GM18858 (cell line): ENCODE measurements at regions not wholly inside any gene's neighbourhood (a gene's known extent, or its start where the extent isn't known, plus 50 kb on each side); places are given as distances from the start of the nearest gene placed in this dataset.
A peak's percentile ranks its signal among the peaks of the same experiment; 100 is the strongest.
"Not testable (repeated sequence)": the region's sequence is repeated elsewhere in the genome, so short reads cannot be mapped to it uniquely, and the experiment has no call there.

ENCODE experiments used
- ATAC-seq: cut with Tn5 transposase; IDR thresholded peaks from one replicate; pipeline ENCODE4 v1.9.1; 2021; ENCODE audit not compliant: unreplicated experiment

DNA sequence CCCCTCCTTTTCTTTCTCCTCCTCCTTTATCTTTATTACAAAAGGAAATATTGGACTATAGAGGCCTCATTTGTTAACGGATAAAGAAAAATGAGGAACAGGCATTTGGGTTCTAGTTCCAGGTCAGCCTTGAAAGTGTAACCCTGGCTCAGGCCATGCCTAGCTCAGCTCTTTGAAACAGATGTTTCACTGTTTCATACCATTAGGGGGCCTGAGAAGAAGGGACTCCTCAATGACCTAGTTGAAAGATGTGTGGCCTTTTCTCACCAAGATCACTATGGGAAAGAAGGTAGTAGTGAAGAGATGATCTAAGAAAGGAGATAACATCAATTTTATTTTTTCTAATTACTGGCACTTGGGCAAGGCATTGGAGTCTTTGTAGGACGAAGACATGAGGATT, 952.7 kb downstream of the SLC4A3 start:
- ATAC-seq: no peak

GRCh38 chr2:220583725-220584124, 956.3 kb downstream of the SLC4A3 start:
- no peak for ATAC-seq

- ATAC-seq: no peak
Observed at GRCh38 chr2:220585241-220585640, 957.8 kb downstream of the SLC4A3 start.

- ATAC-seq: no peak
Observed at GRCh38 chr2:220586980-220587530, 959.6 kb downstream of the SLC4A3 start.

- ATAC-seq: no peak
Observed at GRCh38 chr2:220588148-220588547, 960.7 kb downstream of the SLC4A3 start.

DNA sequence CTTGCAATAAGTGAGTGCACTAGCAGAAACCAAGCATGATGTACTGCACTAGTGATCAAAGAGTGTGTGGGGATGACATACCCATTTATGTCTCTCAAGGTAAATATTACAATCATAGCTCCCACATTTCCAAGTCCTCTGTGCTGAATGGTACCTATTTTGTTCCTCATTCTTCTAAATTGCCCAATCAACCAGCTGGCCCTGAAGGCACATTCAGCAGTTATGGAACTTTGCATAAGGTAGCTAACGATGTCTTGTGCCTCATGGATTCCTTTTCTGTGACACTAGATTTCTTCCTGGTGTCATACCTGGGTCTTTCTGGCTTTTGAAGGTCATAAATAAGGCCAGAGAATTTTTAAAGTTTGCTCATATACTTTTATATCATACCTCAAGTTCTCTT, 963.0 kb downstream of the SLC4A3 start:
- no peak for ATAC-seq

GRCh38 chr2:220593526-220593925, 966.1 kb downstream of the SLC4A3 start:
- no peak for ATAC-seq

- ATAC-seq: no peak
Observed at GRCh38 chr2:220601674-220602073, 970.4 kb downstream of the EPHA4 start.

- not testable (repeated sequence) for ATAC-seq
Observed at GRCh38 chr2:220613004-220613403, 959.1 kb downstream of the EPHA4 start.

- no peak for ATAC-seq
Observed at GRCh38 chr2:220614064-220614463, 958.0 kb downstream of the EPHA4 start.

GRCh38 chr2:220619525-220620220, 952.4 kb downstream of the EPHA4 start:
- no peak for ATAC-seq

DNA sequence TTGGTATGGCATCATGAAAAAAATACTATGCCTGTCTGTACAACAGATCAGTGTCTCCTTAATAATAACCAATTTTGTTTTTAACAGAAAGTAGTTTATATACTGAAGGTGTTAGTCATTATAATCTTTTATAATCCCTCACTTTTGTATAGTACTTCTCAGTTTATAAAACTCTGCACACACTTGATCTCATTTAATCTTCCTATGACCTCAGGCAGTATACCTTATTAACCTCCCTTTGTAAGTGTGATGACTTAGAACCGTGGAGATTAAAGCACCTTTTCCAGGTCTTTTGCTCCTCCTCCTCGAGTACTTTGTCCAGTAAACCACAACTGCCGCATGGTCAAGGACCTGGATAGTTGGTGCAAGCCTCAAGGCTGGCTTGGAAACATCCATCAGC, 945.5 kb downstream of the EPHA4 start:
- no peak for ATAC-seq

DNA sequence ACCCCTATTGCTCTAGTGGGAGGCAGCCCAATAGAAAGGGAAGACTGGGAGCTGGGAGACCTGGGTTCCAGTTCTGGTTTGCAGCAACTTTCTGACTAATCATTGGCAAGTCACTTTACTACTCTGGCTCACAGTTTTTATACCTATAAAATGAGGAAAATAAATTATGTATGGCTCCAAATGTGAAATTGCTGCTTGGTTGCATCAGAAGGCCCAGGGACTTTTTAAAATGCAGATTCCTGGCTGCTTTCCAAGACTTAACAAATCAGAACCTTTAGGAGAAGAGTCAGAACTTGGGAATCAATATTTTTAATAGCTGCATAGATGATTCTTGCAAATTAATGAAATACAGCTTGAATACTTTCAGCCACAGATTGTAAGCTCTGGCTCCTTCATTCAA, 943.9 kb downstream of the EPHA4 start:
- ATAC-seq: no peak

GRCh38 chr2:220641137-220641536, 931.0 kb downstream of the EPHA4 start:
- no peak for ATAC-seq

GRCh38 chr2:220646424-220646823, 925.7 kb downstream of the EPHA4 start:
- peak; percentile 84 for ATAC-seq

- ATAC-seq: no peak
Observed at GRCh38 chr2:220648628-220649027, 923.5 kb downstream of the EPHA4 start.

DNA sequence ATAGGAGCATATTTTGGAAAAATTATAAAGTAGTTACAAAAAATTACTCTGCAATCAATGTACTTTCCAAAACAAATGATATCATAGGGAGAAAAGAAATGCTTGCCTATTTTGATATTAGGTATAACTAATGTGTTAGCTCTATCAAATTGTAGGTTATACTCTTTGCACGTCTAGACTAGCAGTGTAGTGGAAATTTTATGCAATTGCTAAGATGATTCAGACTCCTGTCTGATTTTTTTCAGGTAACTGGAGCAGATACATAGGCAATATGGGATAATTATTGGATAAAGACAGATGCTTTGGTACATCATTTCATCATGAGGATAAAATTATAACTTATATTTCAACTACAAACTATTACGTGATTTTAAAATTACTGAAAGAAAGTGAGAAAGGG, 918.3 kb downstream of the EPHA4 start:
- ATAC-seq: no peak

DNA sequence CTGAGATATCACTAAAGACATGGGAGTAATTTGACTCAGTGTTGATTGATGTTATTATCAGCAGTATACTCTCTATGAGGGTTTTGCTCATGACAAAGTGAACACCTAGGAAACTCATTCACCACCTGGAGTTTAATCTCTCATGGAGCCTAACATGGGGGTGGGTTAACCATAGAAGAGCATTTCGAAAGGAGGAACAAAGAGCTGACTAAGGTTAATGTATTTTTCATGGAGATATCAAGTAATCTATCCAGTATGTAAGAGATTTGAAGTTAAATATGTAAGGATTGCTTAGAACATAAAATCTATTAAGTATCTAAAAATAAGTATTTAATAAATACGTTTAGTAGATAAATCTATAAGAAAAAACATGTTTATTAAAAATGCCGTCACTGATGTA, 917.8 kb downstream of the EPHA4 start:
- ATAC-seq: no peak

DNA sequence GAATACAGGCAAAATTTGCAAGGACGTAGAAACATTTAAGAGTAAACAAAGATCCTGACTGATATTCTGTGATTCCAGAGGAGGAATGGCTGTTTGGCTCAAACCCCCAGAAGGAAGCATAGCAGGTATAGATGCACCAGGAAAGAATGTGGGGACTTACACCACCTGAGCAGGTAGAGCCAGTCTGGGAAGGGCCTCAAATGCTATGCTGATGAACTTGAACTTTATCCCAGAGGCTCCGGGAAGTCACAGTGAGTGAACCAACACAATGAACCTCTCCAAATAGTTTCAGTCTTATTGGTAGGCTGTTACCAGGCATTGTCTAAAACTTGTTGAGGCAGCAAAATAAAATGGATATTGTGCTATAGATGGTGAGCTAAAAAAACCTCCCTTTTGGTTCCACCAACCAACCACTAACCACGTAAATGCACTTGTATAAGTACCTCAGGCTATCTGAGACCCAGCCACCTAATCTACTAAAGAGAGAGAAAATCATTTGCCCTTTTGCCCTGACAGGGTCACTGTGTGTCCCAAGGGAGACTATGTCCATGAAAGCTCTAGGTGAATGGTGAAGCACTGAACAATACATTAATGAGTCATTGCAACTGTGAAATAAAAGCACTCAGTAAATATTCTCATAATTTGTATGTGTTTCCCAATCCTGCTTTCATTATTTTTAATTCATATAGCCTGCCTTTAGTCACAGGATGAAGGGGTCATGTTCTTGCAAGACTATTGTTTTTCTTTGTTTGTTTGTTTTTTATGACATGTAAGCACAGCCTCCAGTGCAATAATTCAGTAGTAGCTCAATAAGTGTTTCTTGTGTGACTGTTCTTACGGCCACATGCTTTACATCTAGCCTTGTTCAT, 911.6 kb downstream of the EPHA4 start:
- ATAC-seq: no peak

GRCh38 chr2:220662431-220662830, 909.7 kb downstream of the EPHA4 start:
- ATAC-seq: no peak

DNA sequence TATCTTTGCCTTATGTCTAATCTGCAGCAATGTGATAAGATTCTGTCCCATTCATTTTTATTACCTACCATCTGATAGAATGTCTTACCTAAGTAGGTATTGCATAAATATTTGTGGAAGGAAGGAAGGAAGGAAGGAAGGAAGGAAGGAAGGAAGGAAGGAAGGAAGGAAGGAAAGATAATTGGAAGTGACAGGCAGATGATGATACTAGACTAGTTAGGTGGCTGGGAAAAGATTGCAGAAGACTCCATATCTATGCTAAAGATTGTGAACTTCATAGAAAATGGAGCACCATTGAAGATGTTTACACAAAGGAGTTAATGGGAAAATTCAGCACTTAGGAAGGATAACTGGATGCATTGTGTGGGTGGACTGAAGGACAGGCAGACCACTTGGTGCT, 909.0 kb downstream of the EPHA4 start:
- ATAC-seq: no peak
